LNCAP (cell line): ENCODE measurements at regions not wholly inside any gene's neighbourhood (a gene's known extent, or its start where the extent isn't known, plus 50 kb on each side); places are given as distances from the start of the nearest gene placed in this dataset.

Source experiments
- TF ChIP-seq, protein P1 (sequence below): fragments of 450-650 bp; IDR thresholded peaks from 2 replicates; pipeline ENCODE4 v1.5.1; 2017; ENCODE audit warnings: mild to moderate bottlenecking

DNA sequence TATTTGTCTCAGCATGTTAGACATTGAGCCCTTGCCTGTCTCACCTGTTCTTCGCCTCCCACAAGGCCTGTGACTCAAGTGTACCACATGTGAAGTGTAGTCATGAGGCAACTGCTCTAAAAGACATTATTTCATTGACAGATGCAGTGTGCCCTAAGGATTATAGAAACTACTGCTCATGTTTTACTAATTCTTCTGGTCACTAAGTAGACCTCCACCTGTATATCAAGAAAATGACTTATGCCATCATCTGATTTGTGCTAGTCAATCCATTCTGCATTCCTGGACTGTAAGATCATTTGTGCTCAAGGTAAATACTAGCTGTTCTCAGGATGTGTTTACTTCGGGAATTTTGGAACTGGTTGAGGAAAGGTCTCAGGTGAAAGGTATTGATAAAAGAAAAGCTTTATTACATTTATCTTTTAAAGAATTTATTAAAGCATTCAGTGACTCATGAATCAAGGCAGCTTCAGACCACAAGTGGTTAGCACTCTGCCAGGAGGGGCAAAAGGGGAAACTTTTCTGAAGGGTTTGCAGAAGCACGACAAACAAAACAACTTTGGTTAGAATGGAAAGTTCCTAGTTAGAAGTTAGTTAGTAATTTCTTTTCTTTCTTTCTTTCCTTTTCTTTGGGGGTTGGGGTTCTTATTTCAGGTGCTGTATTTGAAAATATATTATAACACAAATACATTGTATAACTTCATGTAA lies 465.3 kb upstream of the CBLB start:
- TF ChIP-seq, protein P1, sequence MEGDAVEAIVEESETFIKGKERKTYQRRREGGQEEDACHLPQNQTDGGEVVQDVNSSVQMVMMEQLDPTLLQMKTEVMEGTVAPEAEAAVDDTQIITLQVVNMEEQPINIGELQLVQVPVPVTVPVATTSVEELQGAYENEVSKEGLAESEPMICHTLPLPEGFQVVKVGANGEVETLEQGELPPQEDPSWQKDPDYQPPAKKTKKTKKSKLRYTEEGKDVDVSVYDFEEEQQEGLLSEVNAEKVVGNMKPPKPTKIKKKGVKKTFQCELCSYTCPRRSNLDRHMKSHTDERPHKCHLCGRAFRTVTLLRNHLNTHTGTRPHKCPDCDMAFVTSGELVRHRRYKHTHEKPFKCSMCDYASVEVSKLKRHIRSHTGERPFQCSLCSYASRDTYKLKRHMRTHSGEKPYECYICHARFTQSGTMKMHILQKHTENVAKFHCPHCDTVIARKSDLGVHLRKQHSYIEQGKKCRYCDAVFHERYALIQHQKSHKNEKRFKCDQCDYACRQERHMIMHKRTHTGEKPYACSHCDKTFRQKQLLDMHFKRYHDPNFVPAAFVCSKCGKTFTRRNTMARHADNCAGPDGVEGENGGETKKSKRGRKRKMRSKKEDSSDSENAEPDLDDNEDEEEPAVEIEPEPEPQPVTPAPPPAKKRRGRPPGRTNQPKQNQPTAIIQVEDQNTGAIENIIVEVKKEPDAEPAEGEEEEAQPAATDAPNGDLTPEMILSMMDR, result no peak

DNA sequence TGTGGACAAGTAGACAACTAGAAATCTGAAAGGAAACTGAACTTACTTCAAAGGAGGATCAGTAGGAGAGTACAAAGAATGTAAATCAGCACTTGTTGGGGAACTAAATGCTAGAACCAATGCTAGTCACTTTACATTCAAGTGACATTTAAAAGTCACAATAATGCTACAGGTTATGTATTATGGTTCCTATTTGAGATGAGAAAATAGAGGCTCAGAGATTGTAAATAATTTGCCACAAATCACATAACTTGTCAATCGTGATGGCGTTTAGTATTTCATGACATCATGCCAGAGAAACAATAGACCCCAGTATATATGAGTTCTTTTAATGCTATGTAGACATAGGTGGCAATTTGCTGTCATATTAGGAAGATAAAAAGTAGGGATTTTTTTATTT lies 467.8 kb upstream of the CBLB start:
- TF ChIP-seq, protein P1, result no peak

DNA sequence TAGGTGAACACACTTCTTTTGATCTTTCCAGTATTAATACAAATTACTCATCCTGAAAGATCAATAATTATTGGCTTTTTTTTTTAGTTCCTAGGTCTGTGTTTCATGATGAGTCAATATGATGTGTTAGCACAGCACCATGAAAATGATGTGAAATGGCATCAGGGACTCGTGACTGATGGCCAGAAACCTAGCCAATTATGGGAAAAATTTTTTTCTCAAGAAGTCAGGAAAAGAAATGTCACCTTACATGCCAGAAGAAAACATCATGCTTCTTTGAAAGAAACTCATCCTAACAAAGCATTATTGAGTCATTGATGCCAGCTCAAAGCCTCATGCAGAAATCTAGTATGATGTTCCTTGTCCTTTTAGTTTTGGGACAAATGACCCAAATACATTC lies 468.3 kb upstream of the CBLB start:
- TF ChIP-seq, protein P1, result no peak

DNA sequence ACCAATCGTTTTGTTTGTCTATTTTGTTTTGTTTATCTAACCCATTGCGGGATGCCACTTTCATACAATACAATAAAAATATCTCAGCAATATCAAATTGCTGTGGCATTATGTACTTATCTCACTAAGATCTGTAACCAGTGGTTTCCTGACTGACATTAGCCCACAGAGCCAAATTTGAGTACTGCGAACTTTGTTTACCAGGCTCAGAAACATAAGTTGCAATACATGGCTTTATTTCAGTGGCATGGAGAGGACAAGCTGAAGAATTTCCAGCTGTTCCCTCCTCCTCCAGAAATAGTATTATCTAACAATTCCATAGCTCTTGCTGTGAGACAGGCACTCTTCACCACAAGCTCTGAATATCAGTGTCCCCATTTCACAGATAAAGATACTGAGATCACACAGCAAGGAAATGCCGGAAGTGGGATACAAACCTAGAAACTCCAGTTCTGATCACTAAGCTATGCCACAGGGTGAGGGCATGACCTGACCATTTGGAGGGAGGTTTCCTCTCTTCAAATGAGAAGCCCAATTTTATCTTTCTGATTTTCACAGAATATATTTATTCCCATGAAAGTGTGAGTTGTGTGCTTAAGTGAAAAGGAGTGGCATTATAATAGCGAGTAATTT lies 469.9 kb upstream of the CBLB start:
- TF ChIP-seq, protein P1, result no peak

DNA sequence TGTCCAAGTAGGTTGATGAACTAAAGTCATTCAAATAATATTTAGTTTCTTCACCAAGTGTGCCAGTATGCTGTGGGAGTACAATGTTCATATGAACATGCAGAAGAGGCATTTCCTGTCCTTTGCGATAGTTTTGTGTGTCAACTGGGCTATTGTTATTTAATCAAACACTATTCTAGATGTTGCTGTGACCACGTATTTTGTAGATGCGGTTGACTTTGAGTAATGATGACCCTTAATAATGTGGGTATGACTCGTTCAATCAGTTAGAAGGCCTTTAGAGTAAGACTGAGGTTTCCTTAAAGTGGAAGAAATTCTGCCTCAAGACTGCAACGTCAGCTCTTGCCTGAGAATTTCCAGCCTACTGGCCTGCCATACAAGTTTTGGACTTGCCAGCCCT lies 470.7 kb upstream of the CBLB start:
- TF ChIP-seq, protein P1, result no peak

DNA sequence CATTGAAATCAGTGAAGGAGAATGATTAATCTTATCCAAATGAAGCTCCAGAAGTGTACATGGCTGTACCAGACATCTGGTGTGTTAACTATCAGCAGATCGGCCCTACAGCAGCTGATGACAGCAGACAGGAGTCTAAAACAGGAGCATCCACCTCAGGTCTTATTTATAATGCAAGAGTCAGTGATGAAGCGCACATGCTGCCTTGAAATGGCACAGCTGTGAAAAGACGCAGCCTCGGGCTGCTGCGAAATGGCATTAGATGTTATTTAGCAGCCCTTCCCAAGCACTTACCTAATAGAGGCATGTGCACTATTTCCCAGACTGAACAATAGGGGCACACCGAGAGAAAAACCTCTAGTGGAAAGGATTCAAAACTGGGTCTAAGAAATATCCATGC lies 472.3 kb upstream of the CBLB start:
- TF ChIP-seq, protein P1, result no peak

DNA sequence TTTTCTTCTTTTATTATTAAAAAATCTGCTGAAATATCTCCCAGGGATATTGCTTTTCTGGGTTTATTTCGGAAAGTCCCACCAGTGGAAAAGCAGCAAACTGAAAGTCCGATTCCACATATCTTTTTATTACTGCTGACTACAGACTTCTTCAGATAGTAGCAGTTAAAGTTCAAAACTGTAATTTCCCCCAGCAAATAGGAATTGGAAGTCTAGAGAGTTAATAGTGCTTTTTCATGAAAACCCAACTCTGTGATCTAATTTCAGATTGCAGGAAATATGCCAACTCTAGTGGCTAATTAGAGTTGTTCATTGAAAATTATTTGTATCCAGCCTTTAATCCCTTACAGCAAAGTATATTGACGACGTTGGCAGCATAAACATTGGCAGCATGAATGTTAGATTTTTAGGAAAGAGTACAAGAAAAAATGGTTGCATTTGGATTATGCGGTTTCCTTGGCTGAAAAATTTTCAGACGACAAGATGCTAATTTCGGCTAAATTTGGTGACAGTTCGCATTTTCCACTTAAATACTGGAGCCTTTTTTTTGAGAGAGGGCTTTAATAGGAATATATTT lies 472.9 kb upstream of the CBLB start:
- TF ChIP-seq, protein P1, result no peak
